OCI-LY1 (cell line): ENCODE measurements at regions not wholly inside any gene's neighbourhood (a gene's known extent, or its start where the extent isn't known, plus 50 kb on each side); places are given as distances from the start of the nearest gene placed in this dataset.

Experiments used
- H2AFZ ChIP-seq: fragments of 200-600 bp; sonication (generic), shearing (Covaris generic); 2 replicates; pipeline ENCODE4 v1.6.0; 2014; ENCODE audit warnings: antibody characterized with exemption, mild to moderate bottlenecking, low read length
- H3F3A ChIP-seq: fragments of 200-600 bp; sonication (generic), shearing (Covaris generic); 2 replicates; pipeline ENCODE4 v1.6.0; 2014; ENCODE audit warnings: mild to moderate bottlenecking, antibody characterized with exemption, low read length, moderate library complexity; ENCODE audit not compliant: insufficient read depth
- H3K27ac ChIP-seq: fragments of 200-600 bp; sonication (generic); 2 replicates; pipeline ENCODE4 v1.5.1; 2014; ENCODE audit warnings: low read length, mixed run types, mild to moderate bottlenecking, low read depth; ENCODE audit not compliant: poor library complexity, severe bottlenecking
- H3K27me3 ChIP-seq: fragments of 200-600 bp; sonication (generic); 2 replicates; pipeline ENCODE4 v1.6.0; 2014; ENCODE audit warnings: antibody characterized with exemption, mild to moderate bottlenecking, low read length, moderate library complexity; ENCODE audit not compliant: insufficient read depth
- H3K36me3 ChIP-seq: fragments of 200-600 bp; sonication (generic); 2 replicates; pipeline ENCODE4 v1.6.1; 2014; ENCODE audit warnings: mild to moderate bottlenecking, antibody characterized with exemption, low read length, moderate library complexity, mixed read lengths; ENCODE audit not compliant: insufficient read depth
- H3K4me1 ChIP-seq: fragments of 200-600 bp; sonication (generic); 2 replicates; pipeline ENCODE4 v1.5.1; 2014; ENCODE audit warnings: mild to moderate bottlenecking, low read length, moderate library complexity; ENCODE audit not compliant: insufficient read depth, severe bottlenecking
- H3K4me2 ChIP-seq: fragments of 200-600 bp; sonication (generic), shearing (Covaris generic); 2 replicates; pipeline ENCODE4 v1.6.1; 2014; ENCODE audit warnings: low read length
- H3K4me3 ChIP-seq: fragments of 200-600 bp; sonication (generic); 2 replicates; pipeline ENCODE4 v1.5.1; 2014; ENCODE audit warnings: low read length, low read depth, mild to moderate bottlenecking, mixed read lengths; ENCODE audit not compliant: poor library complexity, severe bottlenecking
- H3K79me2 ChIP-seq: fragments of 200-600 bp; shearing (Covaris generic); 2 replicates; pipeline ENCODE4 v1.6.1; 2016; ENCODE audit warnings: mixed run types, low read length, mixed read lengths; ENCODE audit not compliant: insufficient read depth
- H3K9ac ChIP-seq: fragments of 200-600 bp; sonication (generic), shearing (Covaris generic); 2 replicates; pipeline ENCODE4 v1.6.1; 2014; ENCODE audit warnings: mild to moderate bottlenecking, low read length, mixed read lengths
- H3K9me2 ChIP-seq: fragments of 200-600 bp; sonication (generic), shearing (Covaris generic); 2 replicates; pipeline ENCODE4 v1.6.1; 2014; ENCODE audit warnings: low read depth, mild to moderate bottlenecking, low read length, mixed read lengths
- H3K9me3 ChIP-seq: fragments of 200-600 bp; shearing (Covaris generic); 2 replicates; pipeline ENCODE4 v1.6.1; 2014; ENCODE audit warnings: low read length, mixed read lengths
- H4K20me1 ChIP-seq: fragments of 200-600 bp; sonication (generic), shearing (Covaris generic); 2 replicates; pipeline ENCODE4 v1.6.0; 2016; ENCODE audit warnings: mild to moderate bottlenecking, low read length; ENCODE audit not compliant: insufficient read depth
- EZH2 ChIP-seq: fragments of 200-600 bp; sonication (generic), shearing (Covaris generic); IDR thresholded peaks from 2 replicates; pipeline ENCODE4 v1.8.0; 2017; ENCODE audit warnings: borderline replicate concordance, mixed run types, mild to moderate bottlenecking, antibody characterized with exemption, low read length, moderate library complexity, mixed read lengths
- TF ChIP-seq, protein P1 (sequence below): fragments of 200-600 bp; sonication (generic), shearing (Covaris generic); IDR thresholded peaks from 2 replicates; pipeline ENCODE4 v1.5.1; 2017; ENCODE audit warnings: mild to moderate bottlenecking, antibody characterized with exemption, low read length, moderate library complexity, mixed read lengths

DNA sequence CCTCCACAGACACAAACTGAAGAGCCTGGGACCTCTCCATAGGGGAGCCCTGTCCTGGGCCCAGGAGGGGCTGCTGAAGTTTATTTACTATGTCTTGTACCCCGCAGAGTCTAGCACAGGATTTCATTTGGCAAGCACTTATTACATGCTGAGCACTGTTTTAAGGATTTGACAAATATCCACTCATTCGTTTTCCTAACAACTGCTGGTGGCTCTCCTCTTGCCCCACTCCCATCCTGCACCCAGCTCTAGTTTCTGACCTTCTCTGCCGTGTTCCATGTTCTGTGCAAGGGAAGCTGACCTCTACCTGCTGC lies 127.0 kb upstream of the MAFB start:
- Histone ChIP-seq H3K36me3 (no peaks in the 10 kb centered on the region), H3K9ac (no peak overlapping the region), H3K79me2 (no peaks in the 10 kb centered on the region), H2AFZ (no peak overlapping the region), H3K4me2 (no peak overlapping the region), H3K9me2 (no peaks in the 10 kb centered on the region), H3K27me3 (peaks cover 10% of the 10 kb centered on the region; the same call in 1 of the 2 replicates), H3K4me3 (no peak overlapping the region), H3K27ac (no peak overlapping the region), H3F3A (no peaks in the 10 kb centered on the region), H3K4me1 (no peaks in the 10 kb centered on the region), H3K9me3 (no peaks in the 10 kb centered on the region), H4K20me1 (no peaks in the 10 kb centered on the region)
- TF ChIP-seq, protein P1, sequence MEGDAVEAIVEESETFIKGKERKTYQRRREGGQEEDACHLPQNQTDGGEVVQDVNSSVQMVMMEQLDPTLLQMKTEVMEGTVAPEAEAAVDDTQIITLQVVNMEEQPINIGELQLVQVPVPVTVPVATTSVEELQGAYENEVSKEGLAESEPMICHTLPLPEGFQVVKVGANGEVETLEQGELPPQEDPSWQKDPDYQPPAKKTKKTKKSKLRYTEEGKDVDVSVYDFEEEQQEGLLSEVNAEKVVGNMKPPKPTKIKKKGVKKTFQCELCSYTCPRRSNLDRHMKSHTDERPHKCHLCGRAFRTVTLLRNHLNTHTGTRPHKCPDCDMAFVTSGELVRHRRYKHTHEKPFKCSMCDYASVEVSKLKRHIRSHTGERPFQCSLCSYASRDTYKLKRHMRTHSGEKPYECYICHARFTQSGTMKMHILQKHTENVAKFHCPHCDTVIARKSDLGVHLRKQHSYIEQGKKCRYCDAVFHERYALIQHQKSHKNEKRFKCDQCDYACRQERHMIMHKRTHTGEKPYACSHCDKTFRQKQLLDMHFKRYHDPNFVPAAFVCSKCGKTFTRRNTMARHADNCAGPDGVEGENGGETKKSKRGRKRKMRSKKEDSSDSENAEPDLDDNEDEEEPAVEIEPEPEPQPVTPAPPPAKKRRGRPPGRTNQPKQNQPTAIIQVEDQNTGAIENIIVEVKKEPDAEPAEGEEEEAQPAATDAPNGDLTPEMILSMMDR = no peak
- no peak for TF ChIP-seq EZH2

DNA sequence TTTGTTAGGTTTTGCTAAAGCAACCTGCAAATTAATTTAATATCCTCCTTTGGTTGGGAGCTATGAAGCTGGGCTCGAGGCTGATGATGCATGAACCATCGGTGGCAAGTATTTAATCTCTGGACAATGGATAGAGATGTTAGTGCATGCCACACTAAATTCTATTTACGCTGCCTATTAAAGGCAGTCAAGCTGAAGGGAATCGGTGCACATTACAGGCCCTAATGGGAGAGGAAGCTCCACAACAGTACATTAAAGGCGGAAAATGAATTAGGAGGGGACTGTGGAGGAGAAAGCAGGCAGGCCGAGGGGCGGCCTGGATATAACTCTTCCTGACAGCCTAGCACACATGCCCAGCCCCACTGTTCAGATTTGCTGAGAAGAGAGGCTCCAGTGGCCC lies 132.4 kb upstream of the MAFB start:
- peaks cover 27% of the 10 kb centered on the region; the same call in 1 of the 2 replicates for H3K27me3 ChIP-seq
- no peaks in the 10 kb centered on the region for H3F3A ChIP-seq
- no peaks in the 10 kb centered on the region for H3K36me3 ChIP-seq
- no peak overlapping the region for H2AFZ ChIP-seq
- H3K27ac ChIP-seq = no peak overlapping the region
- H3K9ac ChIP-seq = no peak overlapping the region
- no peaks in the 10 kb centered on the region for H3K79me2 ChIP-seq
- no peak for TF ChIP-seq EZH2
- TF ChIP-seq, protein P1 = no peak
- no peak overlapping the region for H3K4me2 ChIP-seq
- no peak overlapping the region for H3K4me3 ChIP-seq
- H3K9me2 ChIP-seq = no peaks in the 10 kb centered on the region
- no peaks in the 10 kb centered on the region for H3K4me1 ChIP-seq
- no peaks in the 10 kb centered on the region for H3K9me3 ChIP-seq
- H4K20me1 ChIP-seq = no peaks in the 10 kb centered on the region

DNA sequence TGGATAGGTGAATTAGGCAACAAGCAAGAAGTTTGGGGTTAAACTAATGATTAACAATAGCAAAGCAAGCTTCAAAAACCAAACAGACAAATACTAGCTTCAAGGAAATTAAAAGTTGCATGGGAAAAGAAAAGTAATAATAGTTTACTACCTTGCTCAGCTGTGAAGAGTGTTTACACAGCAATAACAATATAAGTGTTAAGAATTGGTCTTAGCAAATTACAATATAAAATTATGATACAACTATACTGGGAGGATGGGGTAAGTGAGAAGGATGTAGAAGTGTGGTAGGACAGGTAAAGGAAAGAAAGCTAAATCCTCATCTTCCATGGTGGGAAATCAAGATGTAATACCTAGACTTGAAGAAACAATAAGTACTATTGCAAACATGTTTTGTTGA lies 137.7 kb upstream of the MAFB start:
- no peak overlapping the region for H3K27ac ChIP-seq
- no peaks in the 10 kb centered on the region for H3K79me2 ChIP-seq
- TF ChIP-seq, protein P1 = no peak
- no peak for TF ChIP-seq EZH2
- no peaks in the 10 kb centered on the region for H3K9me2 ChIP-seq
- no peak overlapping the region for H2AFZ ChIP-seq
- no peaks in the 10 kb centered on the region for H3K36me3 ChIP-seq
- H3K27me3 ChIP-seq = peaks cover 17% of the 10 kb centered on the region; the same call in 1 of the 2 replicates
- no peaks in the 10 kb centered on the region for H4K20me1 ChIP-seq
- no peak overlapping the region for H3K9ac ChIP-seq
- H3K9me3 ChIP-seq = no peaks in the 10 kb centered on the region
- no peaks in the 10 kb centered on the region for H3F3A ChIP-seq
- no peak overlapping the region for H3K4me2 ChIP-seq
- no peak overlapping the region for H3K4me3 ChIP-seq
- H3K4me1 ChIP-seq = no peaks in the 10 kb centered on the region
